Fibroblast of skin of back (primary cell): ENCODE measurements at regions not wholly inside any gene's neighbourhood (a gene's known extent, or its start where the extent isn't known, plus 50 kb on each side); places are given as distances from the start of the nearest gene placed in this dataset.
"Not testable (repeated sequence)": the region's sequence is repeated elsewhere in the genome, so short reads cannot be mapped to it uniquely, and the experiment has no call there.

Source experiments
- DNase-seq: peaks from one replicate; pipeline ENCODE4 v3.0.0-alpha.2; 2013

- DNase-seq, result no peak
Measured at GRCh38 chr15:66966256-66966655, 99.1 kb upstream of the SMAD3 start.

GRCh38 chr15:66968806-66969596 is 96.4 kb upstream of the SMAD3 start:
- no peak for DNase-seq

- DNase-seq, result not testable (repeated sequence)
Measured at GRCh38 chr15:66974131-66974530, 91.3 kb upstream of the SMAD3 start.

- DNase-seq, result not testable (repeated sequence)
Measured at GRCh38 chr15:66976106-66976640, 89.2 kb upstream of the SMAD3 start.

- not testable (repeated sequence) for DNase-seq
Measured at GRCh38 chr15:66980326-66980725, 85.1 kb upstream of the SMAD3 start.

- DNase-seq, result no peak
Measured at GRCh38 chr15:66981771-66982170, 83.6 kb upstream of the SMAD3 start.

- DNase-seq, result no peak
Measured at GRCh38 chr15:66982250-66982649, 83.2 kb upstream of the SMAD3 start.

- no peak for DNase-seq
Measured at GRCh38 chr15:66982816-66983215, 82.6 kb upstream of the SMAD3 start.

- DNase-seq, result no peak
Measured at GRCh38 chr15:66985653-66986052, 79.7 kb upstream of the SMAD3 start.

- no peak for DNase-seq
Measured at GRCh38 chr15:66986951-66987350, 78.5 kb upstream of the SMAD3 start.

- DNase-seq, result no peak
Measured at GRCh38 chr15:66993090-66993489, 72.3 kb upstream of the SMAD3 start.

GRCh38 chr15:66993874-66994696 is 71.3 kb upstream of the SMAD3 start:
- no peak for DNase-seq

- peak; percentile 38 for DNase-seq
Measured at GRCh38 chr15:66994927-66995656, 70.3 kb upstream of the SMAD3 start.

GRCh38 chr15:66996094-66996493 is 69.3 kb upstream of the SMAD3 start:
- peak; percentile 64 for DNase-seq

GRCh38 chr15:66997212-66997611 is 68.2 kb upstream of the SMAD3 start:
- DNase-seq, result peak; percentile 96

- DNase-seq, result not testable (repeated sequence)
Measured at GRCh38 chr15:66998234-66998633, 67.2 kb upstream of the SMAD3 start.

GRCh38 chr15:66999046-66999968 is 66.1 kb upstream of the SMAD3 start:
- peak; percentile 57 for DNase-seq

GRCh38 chr15:67000896-67001295 is 64.5 kb upstream of the SMAD3 start:
- DNase-seq, result no peak

GRCh38 chr15:67002368-67002767 is 63.0 kb upstream of the SMAD3 start:
- no peak for DNase-seq

GRCh38 chr15:67003586-67003985 is 61.8 kb upstream of the SMAD3 start:
- DNase-seq, result peak; percentile 63

- DNase-seq, result no peak
Measured at GRCh38 chr15:67004142-67004541, 61.3 kb upstream of the SMAD3 start.
